H9 (cell line): ENCODE measurements at regions not wholly inside any gene's neighbourhood (a gene's known extent, or its start where the extent isn't known, plus 50 kb on each side); places are given as distances from the start of the nearest gene placed in this dataset.

Experiments used
- DNase-seq: peaks from one replicate; pipeline ENCODE4 v3.0.0-alpha.2; 2017
- H2AFZ ChIP-seq: one replicate; pipeline ENCODE4 v1.6.1; 2013; ENCODE audit warnings: mild to moderate bottlenecking, low read length, control low read depth, moderate library complexity
- H2AK5ac ChIP-seq: 2 replicates; pipeline ENCODE4 v1.6.1; 2013; ENCODE audit warnings: low read length, control low read depth, mixed read lengths; ENCODE audit not compliant: insufficient read length
- H2BK120ac ChIP-seq: one replicate; pipeline ENCODE4 v1.6.1; 2013; ENCODE audit warnings: low read depth, mild to moderate bottlenecking, low read length, control low read depth, inconsistent platforms; ENCODE audit not compliant: poor library complexity, severe bottlenecking
- H2BK12ac ChIP-seq: 2 replicates; pipeline ENCODE4 v1.6.1; 2013; ENCODE audit warnings: low read length, control low read depth, mixed read lengths, low read depth; ENCODE audit not compliant: insufficient read length
- H2BK15ac ChIP-seq: 2 replicates; pipeline ENCODE4 v1.6.1; 2013; ENCODE audit warnings: low read depth, low read length, control low read depth
- H2BK20ac ChIP-seq: one replicate; pipeline ENCODE4 v1.6.1; 2013; ENCODE audit warnings: low read depth, mild to moderate bottlenecking, low read length, control low read depth, inconsistent platforms; ENCODE audit not compliant: poor library complexity, severe bottlenecking
- H2BK5ac ChIP-seq: 2 replicates; pipeline ENCODE4 v1.6.1; 2013; ENCODE audit warnings: low read length, control low read depth, mixed read lengths; ENCODE audit not compliant: insufficient read length
- H3K14ac ChIP-seq: 2 replicates; pipeline ENCODE4 v1.6.1; 2013; ENCODE audit warnings: low read length, control low read depth; ENCODE audit not compliant: insufficient read depth
- H3K18ac ChIP-seq: 2 replicates; pipeline ENCODE4 v1.6.1; 2013; ENCODE audit warnings: low read depth, mild to moderate bottlenecking, mixed read lengths, low read length, control low read depth; ENCODE audit not compliant: insufficient read length
- H3K23ac ChIP-seq: 2 replicates; pipeline ENCODE4 v1.6.1; 2013; ENCODE audit warnings: low read length, control low read depth, mixed read lengths, low read depth; ENCODE audit not compliant: insufficient read length
- H3K23me2 ChIP-seq: 2 replicates; pipeline ENCODE4 v1.6.1; 2013; ENCODE audit warnings: low read depth, mild to moderate bottlenecking, mixed read lengths, low read length, control low read depth; ENCODE audit not compliant: insufficient read length, poor library complexity, severe bottlenecking
- H3K27ac ChIP-seq: 2 replicates; pipeline ENCODE4 v1.5.1; 2013; ENCODE audit warnings: low read length, control low read depth, mixed read lengths, low read depth; ENCODE audit not compliant: insufficient read length
- H3K27me3 ChIP-seq: 2 replicates; pipeline ENCODE4 v1.6.1; 2013; ENCODE audit warnings: low read length, control low read depth, inconsistent platforms; ENCODE audit not compliant: insufficient read depth
- H3K4ac ChIP-seq: 2 replicates; pipeline ENCODE4 v1.6.1; 2013; ENCODE audit warnings: low read depth, mild to moderate bottlenecking, control low read depth, inconsistent platforms, low read length, moderate library complexity
- H3K4me1 ChIP-seq: 2 replicates; pipeline ENCODE4 v1.6.1; 2013; ENCODE audit warnings: low read length, control low read depth, inconsistent platforms; ENCODE audit not compliant: insufficient read depth
- H3K4me2 ChIP-seq: 2 replicates; pipeline ENCODE4 v1.6.1; 2013; ENCODE audit warnings: low read length, control low read depth, mixed read lengths; ENCODE audit not compliant: insufficient read length, insufficient read depth
- H3K56ac ChIP-seq: 2 replicates; pipeline ENCODE4 v1.6.1; 2013; ENCODE audit warnings: low read depth, mild to moderate bottlenecking, mixed read lengths, low read length, control low read depth; ENCODE audit not compliant: insufficient read length
- H3K79me1 ChIP-seq: 2 replicates; pipeline ENCODE4 v1.6.1; 2013; ENCODE audit warnings: low read depth, mild to moderate bottlenecking, moderate library complexity, low read length, control low read depth, inconsistent platforms; ENCODE audit not compliant: insufficient read depth, poor library complexity, severe bottlenecking
- H3K79me2 ChIP-seq: 2 replicates; pipeline ENCODE4 v1.6.1; 2013; ENCODE audit warnings: low read length, control low read depth, inconsistent platforms; ENCODE audit not compliant: insufficient read depth
- H3K9ac ChIP-seq: 2 replicates; pipeline ENCODE4 v1.6.1; 2013; ENCODE audit warnings: low read length, control low read depth, mixed read lengths; ENCODE audit not compliant: insufficient read length; ENCODE audit errors: extremely low read depth
- H3K9me3 ChIP-seq: one replicate; pipeline ENCODE4 v1.6.1; 2013; ENCODE audit warnings: low read depth, low read length, inconsistent platforms; ENCODE audit not compliant: control insufficient read depth
- H3T11ph ChIP-seq: one replicate; pipeline ENCODE4 v1.6.1; 2013; ENCODE audit warnings: mild to moderate bottlenecking, low read length, control low read depth, inconsistent platforms
- H4K20me1 ChIP-seq: one replicate; pipeline ENCODE4 v1.6.1; 2013; ENCODE audit not compliant: control insufficient read depth, insufficient read length, insufficient read depth
- H4K5ac ChIP-seq: 2 replicates; pipeline ENCODE4 v1.6.1; 2013; ENCODE audit warnings: low read depth, mild to moderate bottlenecking, mixed read lengths, low read length, control low read depth; ENCODE audit not compliant: insufficient read length
- H4K8ac ChIP-seq: replicated peaks from 2 replicates; pipeline ENCODE4 v1.6.1; 2013; ENCODE audit warnings: low read length, control low read depth, mixed read lengths, low read depth; ENCODE audit not compliant: insufficient read length
- H4K91ac ChIP-seq: 2 replicates; pipeline ENCODE4 v1.6.1; 2013; ENCODE audit warnings: low read depth, mild to moderate bottlenecking, moderate library complexity, mixed read lengths, low read length, control low read depth; ENCODE audit not compliant: insufficient read length
- H3K27ac Mint-ChIP-seq, 3 experiments: 2 replicates in 2 of 3; 3 replicates in 1 of 3; pipeline ENCODE4 v1.8.0; 2020 to 2021; ENCODE audit warnings: mixed read lengths in 3 of 3, mild to moderate bottlenecking in 1 of 3, moderate library complexity in 1 of 3
- H3K27me3 Mint-ChIP-seq: 2 replicates; pipeline ENCODE4 v1.8.0; 2021; ENCODE audit warnings: low read depth, mild to moderate bottlenecking, moderate library complexity, mixed read lengths
- H3K36me3 Mint-ChIP-seq, 3 experiments: 2 replicates in 2 of 3; 3 replicates in 1 of 3; pipeline ENCODE4 v1.8.0; 2020 to 2021; ENCODE audit warnings: low read depth in 3 of 3, mixed read lengths in 3 of 3; ENCODE audit not compliant: insufficient read depth in 1 of 3
- H3K4me1 Mint-ChIP-seq, 2 experiments: 2 replicates each; pipeline ENCODE4 v1.8.0; 2020; ENCODE audit warnings: mixed read lengths in 2 of 2
- H3K4me3 Mint-ChIP-seq, 2 experiments: 2 replicates in 1 of 2; 3 replicates in 1 of 2; pipeline ENCODE4 v1.8.0; 2020 to 2021; ENCODE audit warnings: mild to moderate bottlenecking in 2 of 2, mixed read lengths in 2 of 2, moderate library complexity in 1 of 2
- H3K9me3 Mint-ChIP-seq, 2 experiments: 2 replicates in 1 of 2; 3 replicates in 1 of 2; pipeline ENCODE4 v1.8.0; 2020; ENCODE audit warnings: mild to moderate bottlenecking in 2 of 2, mixed read lengths in 2 of 2, moderate library complexity in 1 of 2
- WGBS: extraction: QIAGEN DNeasy Blood & Tissue Kit; methylation state at CpG from one replicate; pipeline ENCODE4 v1.1.7; 2013; ENCODE audit warnings: missing lambda C conversion rate, low lambda C conversion rate, mixed read lengths; ENCODE audit not compliant: insufficient read length; ENCODE audit errors: extremely low coverage; 5-methylcytosine and 5-hydroxymethylcytosine counted together
- TF ChIP-seq, protein P1 (sequence below): fragments of 200-600 bp; sonication (generic); conservative IDR thresholded peaks from 3 replicates; pipeline ENCODE4 v1.8.0; 2021; ENCODE audit warnings: antibody characterized with exemption, mild to moderate bottlenecking

DNA sequence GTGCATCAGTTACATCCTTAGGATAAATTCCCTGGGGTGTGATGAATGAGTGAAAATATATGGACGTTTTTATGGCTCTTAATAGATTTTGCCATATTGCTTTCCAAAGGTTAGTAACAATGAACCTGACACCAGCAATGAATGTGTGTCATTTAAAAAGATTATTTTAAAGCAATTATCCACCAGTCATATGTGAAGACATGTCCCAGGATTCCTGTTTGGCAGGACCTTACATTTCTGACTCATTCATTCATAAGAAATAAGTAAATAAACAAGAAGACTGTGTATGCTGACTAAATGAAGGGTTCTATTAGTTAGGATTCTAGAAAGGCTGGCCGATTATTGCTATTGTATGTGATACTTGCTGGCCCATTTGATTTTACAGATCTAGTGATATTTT lies 201.5 kb downstream of the SOX2 start:
- H2BK15ac ChIP-seq = no peak overlapping the region
- no CpG with 5 or more reads among the region's 2 CpGs for WGBS
- no peak overlapping the region for H3K4me3 Mint-ChIP-seq
- no peak overlapping the region for H3K27ac ChIP-seq
- no peak overlapping the region for H3K18ac ChIP-seq
- H3K27ac Mint-ChIP-seq = no peak overlapping the region
- no peaks in the 10 kb centered on the region for H3K79me1 ChIP-seq
- H3K56ac ChIP-seq = no peak overlapping the region
- no peak overlapping the region for H2BK12ac ChIP-seq
- H2BK20ac ChIP-seq = no peak overlapping the region
- H3K9me3 ChIP-seq = no peaks in the 10 kb centered on the region
- H3K4ac ChIP-seq = no peak overlapping the region
- H3K27me3 ChIP-seq = no peaks in the 10 kb centered on the region
- DNase-seq = no peak
- no peaks in the 10 kb centered on the region for H3K23me2 ChIP-seq
- no peak overlapping the region for H3K23ac ChIP-seq
- no peak overlapping the region for H2BK5ac ChIP-seq
- no peak overlapping the region for H2AFZ ChIP-seq
- H3K27me3 Mint-ChIP-seq = no peaks in the 10 kb centered on the region
- H3K9ac ChIP-seq = no peak overlapping the region
- no peak overlapping the region for H4K5ac ChIP-seq
- no peak overlapping the region for H4K91ac ChIP-seq
- no peaks in the 10 kb centered on the region for H3K36me3 Mint-ChIP-seq
- peaks cover 32 to 34% of the 10 kb centered on the region in 2 experiments for H3K4me1 Mint-ChIP-seq
- no peak overlapping the region for H3T11ph ChIP-seq
- H4K8ac ChIP-seq = no peak overlapping the region
- H3K14ac ChIP-seq = no peak overlapping the region
- TF ChIP-seq, protein P1, sequence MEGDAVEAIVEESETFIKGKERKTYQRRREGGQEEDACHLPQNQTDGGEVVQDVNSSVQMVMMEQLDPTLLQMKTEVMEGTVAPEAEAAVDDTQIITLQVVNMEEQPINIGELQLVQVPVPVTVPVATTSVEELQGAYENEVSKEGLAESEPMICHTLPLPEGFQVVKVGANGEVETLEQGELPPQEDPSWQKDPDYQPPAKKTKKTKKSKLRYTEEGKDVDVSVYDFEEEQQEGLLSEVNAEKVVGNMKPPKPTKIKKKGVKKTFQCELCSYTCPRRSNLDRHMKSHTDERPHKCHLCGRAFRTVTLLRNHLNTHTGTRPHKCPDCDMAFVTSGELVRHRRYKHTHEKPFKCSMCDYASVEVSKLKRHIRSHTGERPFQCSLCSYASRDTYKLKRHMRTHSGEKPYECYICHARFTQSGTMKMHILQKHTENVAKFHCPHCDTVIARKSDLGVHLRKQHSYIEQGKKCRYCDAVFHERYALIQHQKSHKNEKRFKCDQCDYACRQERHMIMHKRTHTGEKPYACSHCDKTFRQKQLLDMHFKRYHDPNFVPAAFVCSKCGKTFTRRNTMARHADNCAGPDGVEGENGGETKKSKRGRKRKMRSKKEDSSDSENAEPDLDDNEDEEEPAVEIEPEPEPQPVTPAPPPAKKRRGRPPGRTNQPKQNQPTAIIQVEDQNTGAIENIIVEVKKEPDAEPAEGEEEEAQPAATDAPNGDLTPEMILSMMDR = no peak
- no peak overlapping the region for H2BK120ac ChIP-seq
- no peaks in the 10 kb centered on the region for H3K79me2 ChIP-seq
- no peak overlapping the region for H3K4me2 ChIP-seq
- no peak overlapping the region for H2AK5ac ChIP-seq
- no peaks in the 10 kb centered on the region for H3K9me3 Mint-ChIP-seq
- peaks cover 12% of the 10 kb centered on the region for H3K4me1 ChIP-seq
- H4K20me1 ChIP-seq = no peaks in the 10 kb centered on the region
